Stimulated activated CD8-positive, alpha-beta memory T cell treated with anti-CD3 and anti-CD28 coated beads, Interleukin-4, amount 100 ng/mL, for 48 hours (primary cell): ENCODE measurements at regions not wholly inside any gene's neighbourhood (a gene's known extent, or its start where the extent isn't known, plus 50 kb on each side); places are given as distances from the start of the nearest gene placed in this dataset.
A peak's percentile ranks its signal among the peaks of the same experiment; 100 is the strongest.
"Not testable (repeated sequence)": the region's sequence is repeated elsewhere in the genome, so short reads cannot be mapped to it uniquely, and the experiment has no call there.

Experiments used
- DNase-seq: peaks from one replicate; pipeline ENCODE4 v3.0.0-alpha.2; 2020

DNA sequence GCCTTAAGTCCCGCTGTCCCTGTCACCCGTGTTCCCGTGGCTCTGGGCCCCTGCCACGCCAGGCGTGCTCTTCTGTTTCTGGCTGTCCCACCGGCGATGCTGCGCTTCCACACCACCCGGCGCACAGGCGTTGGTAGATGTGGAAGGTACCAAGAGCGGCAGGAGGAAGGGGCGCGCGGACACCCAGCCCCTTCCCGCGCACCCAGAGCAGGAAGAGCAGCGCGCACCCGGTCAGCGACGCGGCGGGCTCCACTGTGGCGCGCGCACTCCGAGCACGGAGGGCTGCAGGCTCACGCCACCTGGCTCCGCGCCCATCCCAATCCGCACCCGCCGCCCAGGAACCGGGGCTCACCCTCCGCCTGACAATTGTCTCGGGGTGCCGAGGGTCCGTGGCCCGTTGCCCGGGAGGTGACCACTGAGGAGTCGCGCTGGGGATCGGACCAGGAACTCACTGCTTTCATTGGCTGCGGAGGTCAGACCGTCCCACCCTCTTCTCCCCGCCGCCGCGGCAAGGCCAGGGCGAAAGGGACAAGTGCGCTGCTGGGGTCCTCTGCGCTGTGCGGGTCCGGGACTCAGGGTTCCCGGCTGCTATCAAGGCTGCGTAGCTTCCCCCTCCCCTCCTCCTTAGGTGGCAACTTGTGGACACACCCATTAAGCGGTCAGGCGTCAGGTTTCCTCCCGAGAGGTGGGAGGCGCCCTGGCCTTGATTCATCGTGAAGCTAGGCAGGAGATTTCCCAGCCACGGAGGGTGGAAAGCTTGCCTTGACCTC lies 121.6 kb upstream of the ZNF92 start:
- DNase-seq = peak; percentile 45

- DNase-seq = no peak
Measured at GRCh38 chr7:65250697-65251395, 122.8 kb upstream of the ZNF92 start.

GRCh38 chr7:65250216-65250615 lies 123.4 kb upstream of the ZNF92 start:
- no peak for DNase-seq

- DNase-seq = no peak
Measured at GRCh38 chr7:65247491-65247890, 126.2 kb upstream of the ZNF92 start.

GRCh38 chr7:65239707-65240352 lies 133.8 kb upstream of the ZNF92 start:
- no peak for DNase-seq

- DNase-seq = no peak
Measured at GRCh38 chr7:65239324-65239706, 134.3 kb upstream of the ZNF92 start.

DNA sequence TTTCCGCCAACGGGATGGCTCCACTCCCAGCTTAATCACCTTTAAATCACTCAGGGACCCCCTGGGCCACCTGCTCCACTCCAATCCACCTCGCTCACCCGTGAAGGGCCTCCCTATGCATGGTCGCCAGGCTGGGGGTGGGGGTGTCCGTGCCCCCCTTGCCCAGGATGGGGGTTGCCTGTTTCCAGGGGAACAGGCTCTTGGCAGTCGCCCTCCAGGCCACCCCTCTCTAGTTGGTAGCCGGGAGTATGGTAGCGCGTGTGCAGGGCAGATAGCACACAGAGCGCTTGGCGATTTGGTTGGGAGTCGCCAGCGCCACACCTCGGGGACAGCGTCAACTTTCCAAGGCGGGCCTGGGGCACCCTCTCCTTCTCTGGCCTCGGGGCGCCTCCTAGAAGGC lies 134.9 kb upstream of the ZNF92 start:
- no peak for DNase-seq

DNA sequence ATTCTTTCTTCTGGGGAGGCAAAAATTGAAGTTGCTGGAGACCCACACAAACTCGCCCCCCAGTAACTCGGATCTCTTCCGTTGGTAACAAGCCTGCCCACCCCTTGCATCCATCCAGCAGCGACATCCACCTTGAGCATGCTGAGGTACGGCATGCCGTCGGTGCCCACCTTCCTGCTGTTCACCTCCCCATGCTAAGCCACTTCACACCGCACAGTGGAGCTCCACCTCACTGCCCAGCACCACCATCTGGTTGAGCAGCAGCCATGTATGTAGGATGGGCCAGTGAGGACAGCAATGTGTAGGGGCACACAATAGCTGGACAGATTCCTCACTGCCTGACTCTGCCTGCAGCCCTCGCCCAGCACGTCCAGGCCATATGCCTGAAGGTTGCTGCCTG lies 138.1 kb upstream of the ZNF92 start:
- DNase-seq = no peak

- DNase-seq = no peak
Measured at GRCh38 chr7:65233409-65234034, 140.1 kb upstream of the ZNF92 start.

GRCh38 chr7:65230231-65230630 lies 143.4 kb upstream of the ZNF92 start:
- no peak for DNase-seq

DNA sequence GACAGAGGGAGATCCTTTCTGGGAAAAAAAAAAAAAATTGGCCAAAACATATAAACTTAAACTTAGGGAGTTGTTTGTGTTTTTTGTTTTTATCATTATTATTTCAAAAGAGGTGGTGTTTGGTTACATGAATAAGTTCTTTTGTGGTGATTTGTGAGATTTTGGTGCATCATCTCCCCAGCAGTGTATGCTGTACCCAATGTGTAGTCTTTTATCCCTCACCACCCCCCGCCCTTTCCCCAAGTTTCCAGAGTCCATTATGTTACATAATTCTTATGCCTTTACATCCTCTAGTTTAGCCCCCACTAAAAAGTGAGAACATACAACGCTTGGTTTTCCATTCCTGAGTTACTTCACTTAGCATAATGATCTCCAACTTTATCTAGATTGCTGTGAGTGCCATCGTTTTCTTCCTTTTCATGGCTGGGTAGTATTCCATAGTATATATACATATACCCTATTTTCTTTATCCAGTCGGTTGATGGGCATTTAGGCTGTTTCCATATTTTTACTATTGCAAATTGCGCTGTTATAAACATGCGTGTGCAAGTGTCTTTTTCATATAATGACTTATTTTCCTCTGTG lies 148.1 kb upstream of the ZNF92 start:
- DNase-seq = no peak

- no peak for DNase-seq
Measured at GRCh38 chr7:65222655-65223054, 151.0 kb upstream of the ZNF92 start.

- DNase-seq = no peak
Measured at GRCh38 chr7:65221683-65222082, 152.0 kb upstream of the ZNF92 start.

DNA sequence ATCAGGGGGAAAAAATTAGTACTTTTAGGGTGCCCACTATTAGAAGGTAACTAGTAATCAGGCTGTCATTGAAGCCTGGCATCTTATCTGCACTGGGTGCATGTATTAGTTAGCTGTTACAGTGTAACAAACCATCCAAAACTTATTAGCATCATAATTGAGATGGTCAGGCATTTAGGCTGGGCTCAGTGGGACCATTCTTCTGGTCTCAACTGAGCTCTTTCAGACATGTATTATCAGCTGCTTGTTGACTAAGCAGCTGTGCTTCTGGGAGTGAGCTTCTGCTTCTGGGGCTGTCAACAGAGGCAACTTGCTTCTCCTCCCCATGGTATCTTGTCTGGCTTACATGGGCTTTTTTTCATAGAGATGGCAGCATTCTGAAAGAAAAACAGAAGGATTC lies 154.0 kb upstream of the ZNF92 start:
- no peak for DNase-seq

DNA sequence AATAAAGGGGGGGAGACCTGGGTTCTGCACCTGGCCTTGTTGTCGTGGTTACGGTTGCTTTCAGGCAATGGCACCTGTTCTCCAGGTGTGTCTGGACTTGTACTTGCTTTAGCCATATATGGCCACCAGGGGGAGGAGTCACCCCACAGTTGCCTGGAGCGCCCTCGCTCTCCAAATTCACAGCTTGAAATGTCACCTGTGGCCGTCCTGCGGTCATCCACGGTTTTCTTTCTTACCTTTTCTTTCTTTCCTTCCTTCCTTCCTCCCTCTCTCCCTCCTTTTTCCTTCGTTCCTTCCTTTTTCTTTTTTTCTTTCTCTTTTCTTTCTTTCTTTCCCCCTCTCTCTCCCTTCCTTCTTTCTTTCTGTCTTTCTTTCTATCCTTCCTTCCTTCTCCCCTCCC lies 157.2 kb upstream of the ZNF92 start:
- DNase-seq = peak; percentile 67

GRCh38 chr7:65213260-65213659 lies 160.4 kb upstream of the ZNF92 start:
- DNase-seq = not testable (repeated sequence)

GRCh38 chr7:65199221-65199620 lies 174.4 kb upstream of the ZNF92 start:
- DNase-seq = not testable (repeated sequence)

- DNase-seq = not testable (repeated sequence)
Measured at GRCh38 chr7:65193334-65194058, 180.2 kb upstream of the ZNF92 start.

DNA sequence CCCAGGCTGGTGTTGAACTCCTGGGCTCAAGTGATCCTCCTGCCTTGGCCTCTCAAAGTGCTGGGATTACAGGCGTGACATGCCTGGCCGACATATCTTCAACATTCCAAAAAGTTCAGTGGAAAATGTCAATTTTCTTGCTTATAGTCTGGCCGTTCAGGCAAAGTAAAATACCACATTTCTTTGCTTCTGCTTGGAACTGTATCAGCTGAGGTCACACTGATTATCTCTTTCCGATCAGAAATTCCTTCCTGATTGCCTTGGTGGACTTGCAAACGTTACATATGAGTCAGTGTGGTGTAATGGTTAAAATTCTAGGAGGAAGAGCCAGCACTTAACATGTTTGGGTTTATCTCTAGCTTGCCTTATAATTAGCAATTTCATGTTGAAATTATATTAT lies 170.6 kb upstream of the ERV3-1 start:
- DNase-seq = not testable (repeated sequence)

DNA sequence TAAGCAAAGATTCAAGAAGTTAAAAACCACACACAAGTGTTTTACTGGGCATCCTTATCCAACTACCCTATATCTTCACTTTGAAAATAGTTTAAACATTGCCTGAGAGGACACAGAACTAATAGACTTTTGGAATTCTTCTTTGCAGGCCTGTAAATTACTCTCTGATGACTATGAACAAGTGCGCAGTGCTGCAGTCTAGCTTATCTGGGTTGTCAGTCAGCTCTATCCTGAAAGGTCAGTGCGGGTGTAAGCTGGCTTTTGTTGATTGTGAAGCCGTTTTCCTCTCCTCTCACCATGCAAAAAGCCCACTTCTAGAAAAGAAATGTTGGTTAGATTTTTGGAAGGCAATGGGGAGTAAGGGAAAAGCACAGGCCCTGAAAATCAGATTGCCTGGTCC lies 143.6 kb upstream of the ERV3-1 start:
- not testable (repeated sequence) for DNase-seq

DNA sequence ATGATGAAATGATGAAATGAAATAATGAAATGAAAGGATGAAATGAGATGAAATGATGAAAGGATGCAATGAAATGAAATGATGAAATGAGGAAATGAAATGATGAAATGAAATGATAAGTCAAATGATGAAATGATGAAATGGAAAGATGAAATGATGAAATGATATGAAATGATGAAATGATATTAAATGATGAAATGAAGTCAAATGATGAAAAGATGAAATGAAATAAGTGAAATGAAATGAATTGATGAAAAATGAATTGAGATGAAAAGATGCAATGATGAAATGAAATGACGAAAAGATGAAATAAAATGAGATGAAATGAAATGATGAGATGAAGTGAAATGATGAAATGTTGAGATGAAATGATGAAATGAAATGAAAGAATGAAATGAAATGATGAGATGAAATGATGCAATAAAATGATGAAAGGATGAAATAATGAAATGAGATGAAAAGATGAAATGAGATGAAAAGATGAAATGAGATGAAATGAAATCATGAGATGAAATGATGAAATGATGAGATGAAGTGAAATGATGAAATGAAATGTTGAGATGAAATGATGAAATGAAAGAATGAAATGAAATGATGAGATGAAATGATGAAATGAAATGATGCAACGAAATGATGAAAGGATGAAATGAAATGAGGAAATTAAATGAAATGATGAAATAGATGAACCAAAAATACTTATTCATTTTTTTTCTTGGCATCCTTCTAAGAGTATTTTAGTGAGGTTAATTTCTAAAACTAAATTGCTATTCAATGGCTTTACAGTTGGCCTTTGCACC lies 139.8 kb upstream of the ERV3-1 start:
- not testable (repeated sequence) for DNase-seq

DNA sequence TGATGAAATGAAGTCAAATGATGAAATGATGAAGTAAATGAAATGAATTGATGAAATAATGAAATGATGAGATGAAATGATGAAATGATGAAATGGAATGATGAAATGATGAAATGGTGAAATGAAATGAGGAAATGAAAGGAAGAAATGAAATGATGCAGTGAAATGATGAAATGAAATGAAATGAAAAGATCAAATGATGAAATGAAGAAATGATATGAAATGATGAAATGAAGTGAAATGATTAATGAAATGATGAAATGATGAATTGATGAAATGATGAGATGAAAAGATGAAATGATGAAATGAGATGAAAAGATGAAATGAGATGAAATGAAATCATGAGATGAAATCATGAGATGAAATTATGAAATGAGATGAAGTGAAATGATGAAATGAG lies 139.2 kb upstream of the ERV3-1 start:
- not testable (repeated sequence) for DNase-seq
